ENCODE measurements at regions not wholly inside any gene's neighbourhood (a gene's known extent, or its start where the extent isn't known, plus 50 kb on each side); places are given as distances from the start of the nearest gene placed in this dataset.
"Not testable (repeated sequence)": the region's sequence is repeated elsewhere in the genome, so short reads cannot be mapped to it uniquely, and the experiment has no call there.

DNA sequence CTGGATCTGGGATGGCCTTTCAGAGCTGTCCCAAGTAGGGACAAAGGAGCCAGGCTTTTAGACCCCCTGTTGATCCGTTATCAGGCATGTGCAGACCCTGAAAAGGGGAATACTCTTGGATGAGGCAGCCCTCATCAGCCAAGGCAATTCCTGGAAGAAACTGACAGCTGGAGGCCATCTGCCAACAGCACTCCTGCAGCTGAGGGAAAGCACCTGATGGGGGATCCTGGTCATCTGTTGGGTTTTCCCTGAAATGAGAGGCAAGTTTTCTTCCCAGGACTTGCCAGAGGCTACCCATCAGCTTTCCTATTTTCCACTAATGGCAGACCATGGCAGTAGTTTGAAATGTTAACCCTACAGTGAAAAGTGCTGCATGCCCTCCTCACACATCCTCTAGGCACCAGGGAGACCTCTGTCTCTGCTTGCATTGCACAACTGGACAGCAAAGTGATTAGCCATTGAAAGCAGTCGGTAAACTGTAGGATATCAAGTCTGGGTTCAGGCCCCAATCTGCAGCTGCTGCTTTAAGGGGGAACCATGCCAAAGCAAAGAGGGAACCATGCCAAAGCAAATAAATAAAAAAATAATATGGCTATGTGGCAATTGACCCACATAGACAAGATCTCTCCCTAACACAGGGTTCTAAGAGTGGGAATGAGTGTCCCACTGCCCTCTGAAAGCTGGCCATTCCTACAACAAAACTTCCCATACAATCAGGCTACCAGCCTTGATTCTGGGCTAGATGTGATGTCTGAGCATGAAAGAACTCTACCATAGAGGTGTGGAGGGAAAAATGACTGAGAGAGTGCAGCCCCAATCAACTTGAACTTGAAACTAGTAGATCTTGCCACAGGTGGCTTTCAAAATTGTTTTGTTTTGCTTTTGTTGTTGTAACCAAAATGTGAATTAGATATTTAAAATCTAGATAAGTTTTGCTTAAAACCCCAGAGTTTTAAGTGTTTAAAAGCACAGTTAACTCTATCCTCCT lies 232.0 kb upstream of the STT3B start:
- DNase-seq, result no peak

DNA sequence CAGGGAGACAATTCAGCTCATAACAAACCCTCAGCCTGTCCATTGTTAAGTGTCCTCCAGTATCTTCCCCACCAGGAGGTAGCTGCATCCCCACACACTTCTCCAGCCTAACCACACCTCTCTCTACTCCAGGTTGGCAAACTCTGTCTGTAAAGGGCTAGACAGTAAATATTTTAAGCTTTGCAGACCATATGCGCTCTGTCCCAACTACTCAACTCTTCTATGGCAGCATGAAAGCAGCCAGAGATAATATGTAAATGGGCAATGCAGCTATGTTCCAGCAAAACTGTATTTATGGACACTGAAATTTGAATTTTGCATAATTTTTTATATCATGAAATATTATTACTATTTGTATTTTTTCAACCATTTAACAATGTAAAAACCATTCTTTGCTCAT lies 230.4 kb upstream of the STT3B start:
- no peak for DNase-seq

DNA sequence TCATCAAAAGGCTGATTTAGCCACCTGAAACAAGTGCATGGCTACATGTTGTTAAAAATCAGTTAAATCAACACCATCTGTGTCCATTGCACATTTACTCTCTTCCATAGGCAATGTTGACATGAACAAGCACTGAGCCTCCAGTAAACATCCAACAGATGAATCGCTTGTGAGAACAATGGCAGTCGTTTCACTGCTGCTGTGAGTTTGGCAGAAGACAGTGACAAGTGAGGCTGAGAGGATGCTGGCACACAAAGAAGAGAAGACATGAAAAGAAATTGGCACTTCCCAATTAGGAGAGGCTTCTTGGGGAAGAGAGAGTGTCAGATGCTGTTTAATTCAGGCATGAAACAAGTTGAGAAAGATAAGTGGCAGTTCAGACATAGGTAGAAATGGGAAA lies 227.4 kb upstream of the STT3B start:
- no peak for DNase-seq

- DNase-seq, result no peak
These were observed 225.5 kb upstream of the STT3B start for GRCh38 chr3:31307131-31307785.

GRCh38 chr3:31311559-31311958 lies 221.2 kb upstream of the STT3B start:
- DNase-seq, result no peak

- DNase-seq, result no peak
These were observed 220.3 kb upstream of the STT3B start for GRCh38 chr3:31312400-31312799.

GRCh38 chr3:31314258-31314657 lies 218.5 kb upstream of the STT3B start:
- DNase-seq, result no peak

- no peak for DNase-seq
These were observed 213.4 kb upstream of the STT3B start for GRCh38 chr3:31319332-31319731.

DNA sequence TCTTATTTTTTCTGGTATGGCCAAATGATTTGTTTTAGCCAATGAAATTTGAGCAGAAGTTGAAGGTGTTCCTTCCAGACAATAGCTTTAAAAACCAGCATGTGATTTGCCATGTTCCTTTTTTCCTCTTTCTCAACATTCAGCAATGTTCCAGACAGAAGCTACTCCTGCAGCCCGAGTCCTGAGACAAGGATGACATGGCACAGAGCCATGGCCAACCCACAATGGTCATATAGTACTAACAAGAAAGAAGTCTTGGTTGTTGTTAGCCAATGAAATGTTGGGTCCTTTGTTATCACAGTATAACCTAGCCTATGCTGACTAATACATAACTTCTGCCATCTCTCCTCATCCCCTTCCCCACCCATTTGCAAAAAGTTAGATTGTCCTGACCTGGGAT lies 211.1 kb upstream of the STT3B start:
- DNase-seq, result no peak

GRCh38 chr3:31322460-31322859 lies 210.3 kb upstream of the STT3B start:
- no peak for DNase-seq

DNA sequence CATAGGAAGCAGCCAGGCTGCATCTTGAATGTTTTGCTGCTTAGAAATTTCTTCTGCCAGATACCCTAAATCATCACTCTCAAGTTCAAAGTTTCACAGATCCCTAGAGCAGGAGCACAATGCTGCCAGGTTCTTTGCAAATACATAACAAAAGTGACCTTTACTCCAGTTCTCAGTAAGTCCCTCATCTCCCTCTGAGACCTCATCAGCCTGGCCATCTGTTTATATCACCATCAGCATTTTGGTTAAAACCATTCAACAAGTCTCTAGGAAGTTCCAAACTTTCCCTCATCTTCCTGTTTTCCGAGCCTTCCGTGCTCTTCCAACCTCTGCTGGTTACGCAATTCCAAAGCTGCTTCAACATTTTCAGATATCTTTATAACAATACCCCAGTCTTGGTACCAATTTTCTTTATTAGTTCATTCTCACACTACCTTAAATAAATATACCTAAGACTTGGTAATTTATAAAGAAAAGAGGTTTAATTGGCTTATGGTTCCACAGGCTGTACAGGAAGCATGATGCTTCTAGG lies 204.8 kb upstream of the STT3B start:
- DNase-seq, result not testable (repeated sequence)

DNA sequence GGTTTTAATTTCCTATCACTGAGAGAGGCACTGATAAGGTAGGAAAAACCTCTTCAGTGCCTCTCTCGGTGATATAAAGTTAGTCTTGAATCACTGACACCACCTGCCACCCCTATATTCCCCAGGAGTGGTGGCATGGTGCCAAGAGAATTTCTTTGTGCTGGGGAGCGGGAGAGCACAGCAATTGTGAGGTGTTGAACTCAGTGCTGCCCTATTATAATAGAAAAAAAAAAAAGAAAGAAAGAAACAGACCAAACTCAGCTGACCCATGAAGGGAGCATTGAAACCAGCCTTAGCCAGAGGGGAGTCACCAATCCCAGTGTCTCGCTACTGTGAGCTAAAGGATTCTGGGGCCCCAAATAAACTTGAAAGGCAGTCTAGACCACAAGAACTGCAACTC lies 201.4 kb upstream of the STT3B start:
- DNase-seq, result no peak

DNA sequence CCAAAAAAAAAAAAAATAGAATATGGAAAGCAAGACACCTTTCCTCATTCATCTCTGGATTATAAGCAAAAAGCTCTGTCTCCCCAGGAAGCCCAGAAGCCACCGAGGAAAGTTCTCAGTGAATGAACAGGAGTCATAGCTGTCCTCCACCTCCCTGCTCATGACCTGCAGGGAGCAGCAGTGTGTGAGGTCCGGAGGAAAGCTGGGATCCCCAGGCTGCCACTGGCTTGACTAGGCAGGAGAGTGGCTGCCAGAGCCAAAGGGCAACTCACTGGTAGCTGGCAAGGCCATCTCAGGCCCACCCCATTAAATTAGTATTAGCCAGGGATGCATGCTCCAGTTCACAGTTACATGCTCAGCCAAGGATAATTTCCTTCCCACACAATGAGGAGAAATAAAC lies 191.6 kb upstream of the STT3B start:
- no peak for DNase-seq

DNA sequence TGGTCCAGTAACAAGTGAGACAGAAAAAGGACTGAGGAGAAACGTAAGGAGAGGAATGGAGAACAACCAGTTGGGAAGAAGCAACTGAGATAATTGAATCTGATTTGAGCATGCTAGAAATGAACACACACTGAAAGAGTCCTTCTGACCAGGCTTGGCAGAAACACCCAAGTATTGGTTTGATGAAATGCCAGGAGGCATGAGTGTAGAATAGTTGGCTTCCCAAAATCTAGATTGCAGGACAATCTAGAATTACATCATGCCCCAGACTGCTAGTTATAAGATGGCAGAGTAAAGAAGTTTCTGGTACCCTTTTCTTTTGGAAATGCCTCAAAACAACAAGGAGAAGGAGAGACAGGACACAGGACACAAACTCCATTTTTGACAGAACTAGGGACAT lies 189.7 kb upstream of the STT3B start:
- DNase-seq, result no peak

DNA sequence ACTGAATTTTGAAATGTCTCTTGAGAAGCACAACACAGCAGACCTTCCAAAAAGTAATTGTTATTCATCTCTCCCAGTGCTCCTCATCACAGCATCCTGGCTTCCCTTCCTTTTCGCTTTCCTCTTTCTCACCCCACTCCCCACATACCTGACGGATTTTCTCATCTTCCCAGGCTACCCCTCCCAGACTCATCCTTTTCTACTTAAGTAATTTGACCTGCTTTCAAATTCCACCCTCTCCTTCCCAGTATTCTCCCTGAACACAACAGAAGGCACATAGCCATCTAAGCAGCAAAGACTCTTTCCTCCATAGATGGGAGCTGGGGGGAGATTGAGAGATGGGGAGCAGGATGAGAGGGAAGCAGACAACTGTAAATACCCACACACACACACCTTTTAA lies 187.1 kb upstream of the STT3B start:
- no peak for DNase-seq

GRCh38 chr3:31346542-31346979 lies 186.2 kb upstream of the STT3B start:
- DNase-seq, result no peak

DNA sequence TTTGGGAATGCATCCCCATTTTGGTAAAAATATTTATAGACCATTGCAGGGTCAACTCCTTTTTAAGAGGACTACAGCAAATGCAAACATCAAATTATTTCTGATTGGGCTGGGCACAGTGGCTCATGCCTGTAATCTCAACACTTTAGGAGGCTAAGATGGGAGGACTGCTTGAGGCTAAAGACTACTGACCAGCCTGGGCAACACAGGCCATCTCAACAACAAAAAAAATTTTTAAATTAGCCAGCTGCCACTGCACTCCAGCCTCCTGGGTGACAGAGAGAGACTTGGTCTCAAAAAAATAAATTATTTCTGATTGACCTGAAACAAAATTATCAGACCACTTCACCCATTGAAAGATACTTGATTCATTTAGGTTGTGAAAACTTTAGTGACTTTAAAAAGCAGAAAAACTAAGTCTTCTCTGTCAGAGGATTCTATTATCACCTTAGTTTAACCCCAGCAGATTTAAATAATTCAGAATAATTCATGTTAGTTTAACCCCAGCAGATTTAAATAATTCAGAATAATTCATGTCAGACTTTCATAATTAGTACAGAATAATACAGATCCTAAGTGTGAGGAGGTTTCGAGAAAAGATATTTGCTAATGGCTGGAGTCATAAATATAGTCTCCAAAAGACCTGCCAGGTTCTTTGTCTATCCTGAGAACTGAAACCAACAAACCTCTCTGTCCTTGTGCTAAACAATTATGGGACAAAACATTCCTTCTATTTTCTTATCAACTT lies 183.6 kb upstream of the STT3B start:
- no peak for DNase-seq

DNA sequence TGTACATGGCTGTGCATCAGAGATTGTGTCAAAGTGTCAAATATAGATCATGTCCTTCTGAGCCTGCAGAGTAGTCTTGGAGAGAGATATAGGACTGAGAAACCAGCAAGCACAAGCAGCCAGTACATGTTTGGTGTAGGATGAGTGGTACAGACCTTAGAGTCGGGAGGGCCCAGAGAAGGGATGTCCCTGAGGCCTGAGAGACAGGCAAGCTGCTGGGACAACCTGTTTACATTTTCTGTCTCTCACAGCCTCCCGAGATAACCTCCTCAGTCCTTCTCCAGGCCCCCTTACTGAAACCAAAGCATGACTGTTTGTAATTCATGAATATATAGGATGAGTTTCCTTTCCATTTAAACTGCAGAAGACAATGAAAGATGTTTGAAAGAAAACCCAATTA lies 182.4 kb upstream of the STT3B start:
- no peak for DNase-seq

DNA sequence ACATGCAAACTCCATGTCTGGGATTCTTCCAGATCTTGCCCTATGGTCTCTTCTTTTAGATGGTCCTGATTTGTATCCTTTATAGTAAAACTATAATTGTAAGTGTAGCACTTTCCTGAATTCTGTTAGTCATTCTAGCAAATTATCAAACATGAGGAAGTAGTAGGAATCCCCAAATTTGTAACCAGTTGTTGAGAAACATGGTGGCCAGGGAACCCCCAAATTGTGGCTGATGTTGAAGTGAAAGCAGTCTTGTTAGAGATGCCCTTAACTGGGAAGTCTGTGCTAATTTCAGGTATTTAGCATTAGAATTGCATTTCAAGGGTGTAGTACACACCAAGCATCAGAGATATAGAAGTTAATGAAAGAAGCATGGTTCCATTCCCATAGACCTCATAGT lies 180.4 kb upstream of the STT3B start:
- no peak for DNase-seq

GRCh38 chr3:31353166-31353565 lies 179.6 kb upstream of the STT3B start:
- no peak for DNase-seq

DNA sequence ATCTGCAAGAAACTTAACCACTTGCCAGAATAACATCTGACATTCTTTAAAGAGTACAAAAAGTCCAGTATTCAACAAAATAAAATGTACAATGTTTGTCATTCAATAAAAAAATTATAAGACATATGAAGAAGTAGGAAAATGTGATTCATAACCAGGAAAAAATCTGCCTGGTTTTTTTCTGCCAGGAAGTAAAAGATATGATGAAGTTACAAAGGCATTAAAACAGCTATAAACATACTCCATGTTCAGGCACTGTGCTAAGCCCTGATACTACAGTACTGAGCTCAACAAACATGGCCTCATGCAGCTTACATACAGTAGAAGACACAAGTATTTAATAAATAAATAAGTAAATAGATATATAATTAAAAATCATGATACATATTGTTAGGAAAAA lies 178.4 kb upstream of the STT3B start:
- no peak for DNase-seq

GRCh38 chr3:31355807-31356206 lies 176.9 kb upstream of the STT3B start:
- no peak for DNase-seq

- DNase-seq, result no peak
These were observed 175.8 kb upstream of the STT3B start for GRCh38 chr3:31356941-31357340.

Data from NCI-H510A (cell line).